NCI-H2171 treated with DMSO at 0.1 percent for 48 hours (cell line): ENCODE measurements at regions not wholly inside any gene's neighbourhood (a gene's known extent, or its start where the extent isn't known, plus 50 kb on each side); places are given as distances from the start of the nearest gene placed in this dataset.

Experiments used
- DNase-seq: peaks from one replicate; lab custom pipeline; 2025; lab: John Stamatoyannopoulos, UW

DNA sequence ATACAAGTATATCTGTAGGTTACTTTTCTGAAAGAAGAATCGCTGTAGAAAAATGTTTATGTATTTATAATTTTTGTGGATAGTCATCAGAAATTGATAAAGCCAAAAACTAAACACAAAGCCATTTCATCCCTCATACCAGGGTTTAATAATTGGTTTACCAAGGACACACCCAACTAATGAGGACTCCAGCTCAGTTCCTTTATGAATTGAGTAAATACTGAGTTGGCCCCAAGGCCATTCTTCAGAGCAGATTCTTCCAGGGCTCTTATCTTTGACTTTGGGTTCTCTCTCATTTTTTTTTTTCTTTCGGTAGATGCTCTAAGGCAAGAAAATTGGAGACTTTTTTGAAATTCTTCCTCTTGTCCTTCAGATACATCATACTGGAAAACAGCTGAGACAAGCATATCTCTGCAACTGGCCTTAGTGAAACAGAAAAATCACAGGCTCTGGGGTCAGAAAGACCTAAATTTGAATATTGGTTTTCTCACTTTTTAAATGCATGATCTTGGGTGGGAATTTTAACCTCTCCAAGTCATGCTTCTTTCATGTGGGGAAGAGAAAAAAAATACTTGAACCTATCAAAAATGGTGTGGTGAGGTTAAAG lies 401.8 kb downstream of the ARHGEF28 start:
- no peak for DNase-seq

DNA sequence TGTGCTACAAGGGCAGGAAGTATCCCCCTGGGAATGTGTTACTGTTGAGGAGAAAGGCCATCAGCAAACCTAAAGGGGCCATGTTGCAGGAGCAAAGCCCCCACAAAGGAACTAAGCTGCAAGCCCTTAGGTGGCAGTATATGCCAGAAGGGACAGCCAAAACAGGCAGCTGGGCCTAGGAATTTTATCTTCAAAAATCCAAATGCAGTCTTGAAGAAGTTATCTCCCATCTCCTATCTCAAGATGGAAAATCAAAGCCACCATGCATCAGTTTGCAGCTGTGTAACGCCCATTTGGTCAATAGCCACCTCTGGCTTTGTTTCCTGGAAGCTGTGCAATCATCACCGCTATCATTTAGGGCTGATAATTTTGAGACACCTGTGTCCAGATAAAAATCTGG lies 400.3 kb downstream of the ARHGEF28 start:
- DNase-seq: no peak

DNA sequence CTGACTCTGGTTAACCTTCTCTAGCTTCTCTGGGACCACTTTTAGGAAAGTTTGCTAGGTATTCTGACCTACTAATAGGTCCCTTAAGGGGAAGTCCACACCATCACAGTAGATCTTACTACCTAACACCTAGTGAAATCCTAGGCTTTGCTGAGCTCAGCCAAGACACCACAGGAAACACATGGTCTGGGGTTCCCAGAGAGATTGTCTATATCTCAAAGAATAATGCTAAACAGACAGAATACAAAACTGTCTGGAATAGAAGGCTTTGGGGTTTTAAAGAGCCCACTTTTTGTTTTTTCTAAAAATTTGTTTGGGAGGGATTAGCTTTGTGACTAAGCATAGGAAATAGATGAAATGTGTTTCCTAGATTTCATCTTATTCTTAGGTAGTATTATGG lies 395.1 kb downstream of the ARHGEF28 start:
- no peak for DNase-seq

DNA sequence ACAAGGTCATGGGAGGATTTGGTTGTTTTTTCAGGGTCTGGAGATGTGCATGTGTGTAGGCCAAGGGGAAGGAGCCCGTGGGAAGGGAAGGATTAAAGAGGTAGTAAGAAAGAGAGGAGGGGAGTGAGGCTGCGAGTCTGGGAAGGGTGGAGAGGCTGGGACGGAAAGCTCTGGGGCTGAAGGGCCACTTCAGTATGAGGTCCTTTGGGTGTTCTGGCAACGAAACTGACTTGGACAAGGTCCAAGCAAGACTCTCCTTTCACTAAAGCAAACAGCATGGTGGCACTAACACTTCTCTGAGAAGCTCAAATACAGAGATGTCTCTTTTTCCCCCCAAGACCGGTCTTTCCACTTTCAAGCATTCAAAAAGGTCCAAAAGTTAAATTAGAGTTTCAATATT lies 394.5 kb downstream of the ARHGEF28 start:
- DNase-seq: no peak

GRCh38 chr5:74019923-74020322 lies 393.9 kb downstream of the ARHGEF28 start:
- DNase-seq: no peak

- peak; percentile 72 for DNase-seq
Observed at GRCh38 chr5:74017786-74018211, 391.8 kb downstream of the ARHGEF28 start.

GRCh38 chr5:74017112-74017511 lies 391.1 kb downstream of the ARHGEF28 start:
- DNase-seq: peak; percentile 48

DNA sequence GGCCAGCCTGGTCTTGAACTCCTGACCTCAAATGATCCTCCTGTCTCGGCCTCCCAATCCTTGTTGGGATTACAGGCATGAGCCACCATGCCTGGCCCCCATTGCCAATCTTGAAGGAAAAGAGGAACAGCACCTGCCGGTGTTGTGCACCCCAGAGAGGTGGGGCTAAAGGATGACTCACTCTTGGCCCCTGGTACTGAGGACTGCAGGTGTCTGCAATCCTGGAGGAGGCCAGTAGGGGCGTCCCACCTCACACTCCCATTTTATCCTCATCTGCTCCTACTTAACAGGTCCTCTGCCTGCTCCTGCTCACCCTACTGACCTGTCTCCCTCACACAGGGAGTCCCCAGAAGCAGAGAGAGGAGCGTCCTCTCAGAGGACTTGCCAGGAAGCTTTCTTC lies 390.4 kb downstream of the ARHGEF28 start:
- no peak for DNase-seq

GRCh38 chr5:74015716-74016115 lies 389.7 kb downstream of the ARHGEF28 start:
- no peak for DNase-seq

GRCh38 chr5:74013222-74013621 lies 387.2 kb downstream of the ARHGEF28 start:
- no peak for DNase-seq

DNA sequence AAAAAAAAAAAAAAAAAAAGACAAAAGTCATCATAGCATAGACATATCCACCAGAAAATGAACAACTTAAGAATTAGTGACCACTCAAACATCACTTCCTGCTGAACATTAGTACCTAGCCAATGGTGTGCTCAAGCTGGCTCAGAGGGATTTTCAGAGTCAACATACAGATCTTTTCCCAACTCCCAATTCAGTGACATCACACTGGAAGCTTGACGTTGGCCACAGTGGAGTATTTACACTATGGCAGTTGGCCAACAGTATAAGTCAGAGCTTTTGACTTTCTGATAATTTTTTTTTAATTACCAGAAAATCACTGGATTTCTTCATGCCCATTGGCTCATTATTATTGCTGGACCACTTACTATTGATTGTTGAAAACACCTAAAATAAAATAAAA lies 383.5 kb downstream of the ARHGEF28 start:
- DNase-seq: no peak

- no peak for DNase-seq
Observed at GRCh38 chr5:74007193-74007592, 381.2 kb downstream of the ARHGEF28 start.

GRCh38 chr5:73999297-73999696 lies 373.3 kb downstream of the ARHGEF28 start:
- peak; percentile 36 for DNase-seq

- peak; percentile 71 for DNase-seq
Observed at GRCh38 chr5:73998489-73998888, 372.5 kb downstream of the ARHGEF28 start.

GRCh38 chr5:73997960-73998359 lies 372.0 kb downstream of the ARHGEF28 start:
- DNase-seq: no peak

- peak; percentile 59 for DNase-seq
Observed at GRCh38 chr5:73996151-73996755, 370.3 kb downstream of the ARHGEF28 start.

- DNase-seq: no peak
Observed at GRCh38 chr5:73994963-73995362, 369.0 kb downstream of the ARHGEF28 start.
